ENCODE measurements at regions not wholly inside any gene's neighbourhood (a gene's known extent, or its start where the extent isn't known, plus 50 kb on each side); places are given as distances from the start of the nearest gene placed in this dataset.
A peak's percentile ranks its signal among the peaks of the same experiment; 100 is the strongest.
"Not testable (repeated sequence)": the region's sequence is repeated elsewhere in the genome, so short reads cannot be mapped to it uniquely, and the experiment has no call there.

DNA sequence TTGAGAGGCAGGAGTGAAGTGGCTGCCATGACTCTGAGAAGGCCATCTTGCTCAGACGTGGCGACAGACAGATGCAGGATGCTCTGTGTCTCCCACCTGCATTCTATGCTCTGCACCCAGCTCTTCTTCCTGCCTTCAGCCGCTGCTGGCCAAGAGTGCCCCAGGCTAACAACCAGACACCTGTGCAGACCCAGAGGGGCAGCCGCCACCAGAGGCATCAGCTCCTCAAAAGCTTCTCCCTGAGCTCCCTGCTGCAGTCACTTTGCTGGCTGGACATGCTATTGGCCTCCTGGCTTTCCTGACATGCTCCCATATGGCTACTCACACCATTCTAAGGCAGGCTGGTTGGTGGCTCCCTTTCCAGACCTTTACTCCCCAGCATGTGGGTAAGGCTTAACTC lies 70.6 kb upstream of the GRB10 start:
- DNase-seq = peak; percentile 40

DNA sequence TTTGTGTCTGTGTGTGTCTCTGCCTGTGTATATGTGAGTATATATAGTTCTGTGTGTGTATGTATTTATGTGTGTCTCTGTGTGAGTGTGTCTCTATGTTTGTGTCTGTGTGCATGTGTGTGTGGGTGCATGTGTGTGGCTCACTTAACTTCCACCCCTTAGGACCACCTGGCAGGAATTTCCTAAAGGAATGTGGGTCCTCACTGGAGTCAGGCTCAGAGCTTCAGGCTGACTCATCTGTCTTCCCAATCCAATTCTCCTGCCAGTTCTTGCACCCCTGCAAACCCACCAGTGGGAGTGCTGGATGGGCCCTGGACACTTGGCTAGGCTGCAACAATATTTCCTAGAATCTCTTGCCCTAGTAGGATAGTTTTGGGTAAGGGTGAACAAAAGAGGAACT lies 70.2 kb upstream of the GRB10 start:
- DNase-seq = no peak

DNA sequence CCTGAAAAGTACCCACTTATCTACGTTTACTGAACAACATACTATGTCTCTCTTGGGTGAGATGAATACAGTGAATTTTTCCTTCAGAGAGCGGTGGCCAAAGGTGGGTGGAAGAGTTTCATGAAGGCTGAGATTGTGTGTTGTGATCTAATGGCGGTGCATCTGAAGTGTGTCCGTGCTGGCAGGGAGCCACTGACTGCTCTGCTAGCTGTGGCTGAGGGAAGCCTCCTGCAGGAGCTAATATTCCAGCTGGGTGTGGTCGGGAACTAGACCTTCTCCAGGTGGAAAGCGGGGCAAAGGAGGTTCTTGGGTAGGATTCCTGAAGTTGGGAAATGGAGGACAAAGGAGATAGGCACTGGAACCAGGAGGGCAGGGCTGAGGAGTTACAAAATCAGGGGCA lies 69.2 kb upstream of the GRB10 start:
- peak; percentile 67 for DNase-seq

DNA sequence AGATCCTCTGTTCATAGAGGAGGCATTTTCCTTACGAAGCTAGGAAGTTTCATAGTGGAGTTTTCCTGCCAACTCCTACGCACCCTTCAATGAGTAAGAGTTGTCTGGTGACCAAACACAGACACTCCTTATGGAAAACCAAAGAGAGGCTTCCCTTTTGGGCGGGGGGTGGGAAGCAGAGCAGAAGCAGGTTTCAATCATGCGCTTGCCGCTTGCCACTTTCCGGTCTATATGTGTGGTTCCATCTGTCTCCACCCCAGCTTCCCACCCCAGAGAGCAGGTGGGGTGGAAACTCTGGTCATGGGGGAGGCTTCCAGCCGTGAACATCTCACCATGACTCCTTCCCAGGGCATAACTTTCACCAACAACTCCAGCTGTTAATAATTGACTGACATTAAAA lies 68.8 kb upstream of the GRB10 start:
- no peak for DNase-seq

- no peak for DNase-seq
These were observed 67.3 kb upstream of the GRB10 start for GRCh38 chr7:50849991-50850390.

DNA sequence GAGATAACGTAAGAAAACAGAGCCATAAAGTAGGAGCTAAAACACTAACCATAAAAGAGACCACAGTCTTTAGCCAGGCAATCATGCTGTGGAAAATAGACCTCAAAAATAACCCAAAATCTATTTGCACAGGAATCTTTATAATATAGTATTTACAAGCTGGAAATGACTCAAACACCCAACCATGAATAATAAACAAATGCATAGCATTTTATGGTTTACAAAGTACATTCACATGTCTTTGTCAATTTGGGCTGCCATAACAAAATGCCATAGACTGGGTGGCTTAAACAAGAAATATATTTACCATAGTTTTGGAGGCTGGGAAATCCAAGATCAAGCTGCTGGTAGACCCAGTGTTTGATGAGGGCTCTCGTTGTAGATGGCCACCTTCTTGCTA lies 65.5 kb upstream of the GRB10 start:
- DNase-seq = no peak

DNA sequence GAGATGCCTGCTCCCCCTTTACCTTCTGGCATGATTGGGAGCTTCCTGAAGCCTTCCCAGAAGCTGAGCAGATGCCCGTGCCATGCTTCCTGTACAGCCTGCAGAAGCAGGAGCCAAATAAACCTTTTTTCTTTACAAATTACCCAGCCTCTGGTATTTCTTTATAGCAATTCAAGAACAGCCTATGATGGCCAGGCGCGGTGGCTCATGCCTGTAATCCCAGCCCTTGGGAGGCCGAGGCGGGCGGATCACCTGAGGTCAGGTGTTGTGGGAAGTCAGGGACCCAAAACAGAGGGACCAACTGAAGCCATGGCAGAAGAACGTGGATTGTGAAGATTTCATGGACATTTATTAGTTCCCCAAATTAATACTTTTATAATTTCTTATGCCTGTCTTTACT lies 62.2 kb upstream of the GRB10 start:
- not testable (repeated sequence) for DNase-seq

- no peak for DNase-seq
These were observed 59.3 kb upstream of the GRB10 start for GRCh38 chr7:50842041-50842440.

DNA sequence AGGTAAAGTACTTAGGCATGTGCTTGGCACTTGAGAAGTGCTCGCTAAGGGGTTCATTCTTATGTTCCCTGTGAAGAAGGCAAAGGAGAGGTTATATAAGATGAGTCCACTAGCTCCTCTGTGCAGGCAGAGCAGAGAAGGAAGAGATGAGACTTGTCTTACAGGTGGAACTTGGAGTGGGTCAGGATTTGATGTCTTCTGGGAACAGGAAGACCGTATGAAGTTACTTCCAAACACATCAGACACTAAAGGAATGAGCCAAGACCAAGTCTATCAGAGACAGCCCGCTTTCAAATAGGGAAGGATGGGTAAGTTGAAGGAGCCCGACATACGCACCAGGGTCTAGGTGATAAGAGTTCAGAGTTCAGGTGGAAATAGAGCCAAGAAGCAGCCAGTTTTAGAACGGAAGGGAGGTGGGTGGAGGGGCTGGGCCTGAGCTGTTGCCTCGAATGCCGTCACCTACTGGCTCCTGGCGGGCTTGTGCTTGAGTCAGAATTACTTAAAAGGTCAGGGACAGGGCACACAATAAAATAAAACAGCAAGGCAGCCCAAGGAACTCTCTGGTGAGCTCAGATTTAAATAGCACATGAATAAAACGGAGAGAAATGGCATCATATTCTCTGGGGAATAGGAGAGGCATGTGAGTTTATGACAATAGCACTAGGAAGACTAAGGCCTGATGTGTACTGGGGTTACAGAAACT lies 56.1 kb upstream of the GRB10 start:
- no peak for DNase-seq

- DNase-seq = no peak
These were observed 55.3 kb upstream of the GRB10 start for GRCh38 chr7:50837965-50838364.

- DNase-seq = no peak
These were observed 54.0 kb upstream of the GRB10 start for GRCh38 chr7:50836646-50837045.

GRCh38 chr7:50835156-50835555 lies 52.5 kb upstream of the GRB10 start:
- DNase-seq = no peak

DNA sequence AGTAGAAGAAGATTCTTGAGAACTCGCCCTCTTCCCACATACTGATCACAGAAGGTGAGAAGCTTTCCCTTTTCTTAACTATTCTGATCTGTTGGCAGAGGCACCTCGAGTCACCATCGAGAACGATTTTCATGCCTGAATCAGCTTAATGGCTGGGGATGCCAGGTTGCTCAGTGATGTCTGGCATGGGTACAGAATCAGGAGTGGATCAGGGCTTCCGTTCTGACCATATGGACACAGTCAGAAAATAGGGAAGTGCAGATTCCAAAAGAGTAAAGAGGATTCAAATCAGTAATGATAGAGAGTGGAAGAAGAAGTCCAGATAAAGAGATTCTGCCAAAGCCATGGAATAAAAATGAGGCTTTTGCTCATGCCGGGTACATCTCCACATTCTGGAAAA lies 52.0 kb upstream of the GRB10 start:
- DNase-seq = no peak

DNA sequence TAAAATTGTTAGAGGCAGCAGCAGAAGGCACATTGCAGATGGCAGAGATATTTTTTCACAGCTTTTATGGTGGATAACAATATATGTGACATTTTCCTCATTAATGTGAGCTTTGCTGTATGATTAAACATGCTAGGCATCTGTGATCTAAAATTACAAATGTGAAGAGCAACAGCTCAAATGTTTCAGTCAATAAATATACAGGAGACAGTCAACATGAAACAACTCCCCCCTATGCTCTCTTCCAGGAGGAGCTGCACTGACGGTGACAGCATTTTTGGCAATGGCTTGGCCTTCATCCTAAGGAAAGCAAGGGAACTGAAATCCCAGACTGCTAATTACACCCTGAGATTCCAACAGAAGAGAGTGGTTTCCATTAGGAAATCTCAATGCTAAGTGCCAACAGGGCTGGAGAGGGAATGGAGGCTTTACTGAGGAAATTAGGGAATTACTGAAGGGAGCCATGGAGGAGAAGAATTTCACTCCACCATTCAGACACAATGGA lies 51.4 kb upstream of the GRB10 start:
- peak; percentile 8 for DNase-seq

GRCh38 chr7:50832744-50833143 lies 50.0 kb upstream of the GRB10 start:
- DNase-seq = no peak
